NCI-H526 (cell line): ENCODE measurements at regions not wholly inside any gene's neighbourhood (a gene's known extent, or its start where the extent isn't known, plus 50 kb on each side); places are given as distances from the start of the nearest gene placed in this dataset.

Experiments used
- DNase-seq, 2 experiments: peaks; one replicate each; lab custom pipeline; 2025; lab: John Stamatoyannopoulos, UW

DNA sequence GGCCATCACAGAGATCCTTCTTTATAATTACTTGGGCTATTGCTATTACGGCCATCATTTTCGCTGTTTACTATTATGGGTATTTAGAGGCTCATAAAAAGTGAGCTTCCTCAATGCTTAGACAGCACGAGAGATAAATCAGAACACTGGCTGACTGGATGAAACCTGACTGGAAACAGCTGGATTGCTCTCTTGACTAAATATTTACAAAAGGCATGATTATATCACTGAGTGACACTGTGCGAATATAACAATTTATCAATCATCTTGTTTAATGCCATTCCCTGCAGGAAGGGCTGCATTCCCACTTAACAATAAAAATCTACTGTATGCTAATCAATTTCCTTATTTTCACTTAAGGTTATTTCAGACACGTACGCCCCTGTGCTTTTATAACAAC is 260.1 kb upstream of the ARID1B start:
- no peak for DNase-seq

GRCh38 chr6:156515242-156515641 is 261.9 kb upstream of the ARID1B start:
- DNase-seq: no peak

DNA sequence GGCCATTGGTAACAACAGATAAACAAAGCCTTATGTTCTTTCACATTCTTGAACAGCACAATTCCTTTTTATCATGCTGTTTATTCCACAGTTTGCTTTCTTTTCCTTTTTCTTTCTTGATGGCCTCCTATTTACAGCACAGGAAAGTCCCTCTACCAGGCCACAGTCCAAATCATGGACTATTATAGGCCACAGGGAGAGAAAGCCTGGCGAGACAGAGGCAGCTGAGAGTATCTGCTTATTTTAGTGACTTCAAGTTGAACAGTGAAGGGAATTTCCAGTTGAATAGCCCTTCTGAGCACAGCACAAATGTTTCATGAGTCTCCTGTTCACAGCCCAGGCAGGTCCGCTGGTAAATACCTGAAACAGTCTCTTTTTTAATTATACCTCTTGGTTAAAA is 263.7 kb upstream of the ARID1B start:
- no peak for DNase-seq

- DNase-seq: no peak
Measured at GRCh38 chr6:156511570-156511969, 265.6 kb upstream of the ARID1B start.

GRCh38 chr6:156511051-156511450 is 266.1 kb upstream of the ARID1B start:
- no peak for DNase-seq

- DNase-seq: no peak
Measured at GRCh38 chr6:156510242-156510641, 266.9 kb upstream of the ARID1B start.

DNA sequence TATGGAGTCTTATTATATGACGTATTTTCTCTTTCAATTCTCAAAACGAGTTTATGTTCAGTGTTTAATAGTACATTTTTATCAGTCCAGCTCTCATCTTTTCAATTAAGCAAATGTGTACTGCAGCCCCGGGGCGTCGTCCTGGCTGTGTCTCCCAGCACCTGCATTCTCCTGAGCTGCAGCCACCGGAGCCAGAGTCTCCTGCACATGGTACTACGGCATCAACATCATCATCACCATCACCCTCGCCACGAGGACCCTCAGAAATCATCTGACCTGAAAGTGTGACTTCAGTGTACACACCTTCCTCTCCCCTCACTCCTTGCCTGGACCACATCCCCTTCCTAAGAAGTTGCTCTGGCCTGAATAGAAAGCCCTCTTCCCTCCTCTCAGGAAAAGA is 267.7 kb upstream of the ARID1B start:
- DNase-seq: peak in 1 of 2 experiments; percentile 4

GRCh38 chr6:156508923-156509322 is 268.3 kb upstream of the ARID1B start:
- DNase-seq: no peak

DNA sequence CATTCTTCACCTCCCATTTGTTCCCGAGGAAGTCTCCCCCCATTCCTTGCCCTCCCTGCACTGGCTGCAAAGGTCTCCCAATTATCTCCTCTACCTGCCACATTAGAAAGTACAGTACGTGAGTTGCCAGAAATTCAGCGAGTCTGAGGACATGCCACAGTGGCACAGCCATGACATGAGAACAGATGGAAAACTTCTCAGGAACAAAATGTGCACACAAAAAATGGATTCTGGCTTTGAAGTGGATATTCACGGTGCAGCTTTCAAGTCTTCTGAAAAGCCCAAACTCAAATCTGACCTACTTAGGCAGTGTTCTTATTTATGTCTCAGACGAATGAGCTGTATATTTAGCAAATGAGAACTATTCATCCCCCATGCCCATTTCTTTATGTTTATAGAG is 269.1 kb upstream of the ARID1B start:
- DNase-seq: no peak

DNA sequence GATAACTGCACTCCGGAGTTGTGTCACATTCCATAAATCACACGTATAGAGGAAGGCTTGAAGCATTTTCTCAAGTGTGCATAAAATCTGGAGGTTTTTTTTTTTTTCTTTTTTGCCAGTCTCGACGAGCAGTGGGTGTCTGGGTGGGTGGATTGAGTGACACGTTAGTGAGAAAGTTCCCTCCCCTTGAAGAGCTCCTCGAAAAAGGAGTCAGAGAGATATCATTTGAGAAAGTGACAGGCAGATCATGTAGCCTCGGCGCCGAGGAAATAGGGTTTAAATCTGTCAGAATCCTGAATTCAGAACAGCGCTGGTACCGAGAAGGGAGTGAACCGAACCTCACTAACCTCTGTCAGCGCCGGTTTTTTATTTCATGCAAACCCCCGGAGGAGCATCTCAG is 269.5 kb upstream of the ARID1B start:
- no peak for DNase-seq

GRCh38 chr6:156507106-156507505 is 270.1 kb upstream of the ARID1B start:
- no peak for DNase-seq

DNA sequence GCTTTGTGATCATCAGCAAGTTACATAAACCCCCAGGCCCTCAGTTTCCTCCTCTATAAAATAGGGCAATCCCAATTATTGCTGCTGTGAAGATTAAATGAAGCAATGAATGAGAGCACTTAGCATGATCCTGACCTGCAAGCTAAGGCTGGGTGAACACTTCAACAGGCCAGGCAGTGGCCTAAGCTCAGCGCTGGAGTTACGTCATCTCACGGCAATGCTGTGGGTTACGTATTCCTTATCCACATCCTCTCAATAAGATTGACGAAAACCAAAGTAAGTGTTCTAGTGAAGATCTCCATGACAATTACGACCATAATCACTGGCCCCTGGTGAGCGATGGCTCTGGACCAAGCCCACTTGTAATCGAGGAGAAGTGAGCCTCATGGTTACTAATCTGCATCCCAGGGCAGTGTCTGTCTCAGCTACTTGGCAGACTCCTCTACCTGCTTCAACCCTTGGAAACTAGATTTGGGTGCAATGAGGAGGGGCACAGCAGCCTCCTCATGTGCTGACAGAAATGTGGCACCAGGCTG is 274.1 kb upstream of the ARID1B start:
- DNase-seq: no peak

GRCh38 chr6:156497618-156498017 is 279.6 kb upstream of the ARID1B start:
- DNase-seq: no peak

- DNase-seq: no peak
Measured at GRCh38 chr6:156487877-156488276, 289.3 kb upstream of the ARID1B start.

GRCh38 chr6:156485150-156485549 is 292.0 kb upstream of the ARID1B start:
- DNase-seq: no peak

DNA sequence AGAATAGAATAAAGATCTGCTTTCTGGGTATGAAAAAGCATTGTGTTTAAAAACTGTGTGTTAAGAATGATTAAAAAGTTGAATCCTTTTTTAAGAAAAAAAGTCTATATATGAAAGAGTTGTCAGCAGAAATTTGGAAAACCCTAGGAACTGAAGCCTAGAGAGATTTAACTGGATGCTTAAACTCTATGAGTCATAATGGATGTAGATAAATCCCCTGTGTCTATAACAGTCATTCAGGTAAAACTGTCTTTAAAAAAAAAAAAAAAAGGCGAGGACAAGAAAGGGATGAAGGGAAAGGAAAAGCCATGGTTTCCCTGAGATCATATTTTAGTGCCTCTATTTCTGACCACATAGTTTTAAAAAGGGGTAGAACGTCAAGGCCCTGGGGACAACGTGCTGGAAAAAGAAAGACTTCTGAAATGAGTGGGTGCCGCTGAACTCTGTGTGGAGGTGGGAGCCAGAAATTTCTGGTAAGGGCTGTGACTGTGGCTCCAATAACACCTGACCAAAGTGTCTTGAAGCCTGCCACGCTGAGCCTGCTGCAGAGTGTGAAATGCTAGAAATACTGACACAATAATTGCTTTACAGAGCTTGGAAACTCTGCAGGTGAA is 302.6 kb upstream of the ARID1B start:
- DNase-seq: no peak

- no peak for DNase-seq
Measured at GRCh38 chr6:156471000-156471399, 306.2 kb upstream of the ARID1B start.

DNA sequence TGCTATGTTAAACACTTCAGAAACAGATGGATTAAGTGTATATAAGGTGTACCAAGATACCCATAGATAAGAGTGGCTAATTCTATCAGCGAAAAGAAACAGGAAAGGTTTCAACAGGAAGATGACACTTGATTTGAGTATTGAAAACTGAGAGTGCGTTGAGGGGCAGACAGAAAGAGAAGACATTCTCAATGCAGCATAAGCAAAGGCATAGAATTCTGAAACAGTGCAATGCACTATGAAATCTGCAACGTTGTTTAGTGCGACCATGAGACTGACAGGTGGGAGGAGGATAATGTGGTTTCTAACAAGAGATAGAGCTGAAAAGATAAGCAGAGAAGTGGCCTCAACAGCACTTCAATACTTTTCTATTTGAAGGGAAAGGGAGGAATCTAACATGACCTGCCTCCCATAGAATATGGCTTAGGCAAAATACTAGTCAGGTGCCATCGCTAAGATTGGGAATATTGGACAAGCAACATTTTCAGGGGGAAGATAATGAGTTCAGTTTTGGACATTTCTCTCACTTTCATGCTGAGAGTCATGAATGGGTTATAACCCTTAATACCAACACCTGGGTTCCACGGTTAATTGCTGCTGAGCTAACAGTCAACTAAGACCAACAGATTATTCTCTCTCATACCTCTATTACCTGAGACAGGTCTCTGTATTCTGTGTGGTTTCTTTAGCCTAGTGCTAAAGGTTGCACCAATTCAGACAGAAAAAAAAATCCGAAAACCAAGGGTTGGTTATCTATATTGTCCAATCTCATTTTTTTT is 312.9 kb upstream of the ARID1B start:
- DNase-seq: no peak

GRCh38 chr6:156461647-156462046 is 315.5 kb upstream of the ARID1B start:
- no peak for DNase-seq

DNA sequence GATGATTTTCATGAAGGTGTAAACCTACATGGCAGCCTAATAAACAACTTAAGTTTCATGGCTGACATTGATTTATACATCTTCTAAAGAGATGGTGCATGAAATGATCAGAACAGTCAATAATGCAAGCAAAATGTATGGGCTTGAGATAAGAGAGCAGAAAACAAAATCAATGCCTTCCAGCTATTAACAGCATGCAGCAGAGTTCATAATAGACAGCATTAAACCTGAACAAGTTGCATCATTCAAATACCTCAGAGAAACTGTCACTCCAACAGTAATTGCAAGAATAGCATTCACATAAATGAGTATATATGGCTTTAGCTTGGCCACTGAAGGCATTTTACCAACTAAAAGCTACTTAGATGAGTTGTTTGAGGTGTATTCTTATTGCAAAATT is 319.6 kb upstream of the ARID1B start:
- no peak for DNase-seq

DNA sequence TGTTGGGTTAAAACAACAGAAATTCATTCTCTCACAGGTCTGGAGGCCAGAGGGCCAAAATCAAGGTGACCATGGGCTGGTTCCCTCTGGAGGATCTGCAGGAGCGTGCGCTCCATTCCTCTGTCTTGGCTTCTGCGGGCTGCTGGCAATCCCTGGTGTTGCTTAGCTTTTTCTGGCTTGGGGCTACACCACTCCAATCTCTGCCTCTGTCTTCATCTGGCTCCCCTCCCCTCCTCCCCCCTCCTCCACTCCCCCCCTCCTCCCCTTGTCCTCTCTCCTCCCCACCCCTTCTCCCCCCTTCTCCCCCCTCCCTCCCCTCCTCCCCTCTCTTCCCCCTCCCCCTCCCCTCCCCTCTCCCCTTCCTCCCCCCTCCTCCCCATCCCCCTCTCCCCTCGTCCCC is 321.3 kb upstream of the ARID1B start:
- no peak for DNase-seq

DNA sequence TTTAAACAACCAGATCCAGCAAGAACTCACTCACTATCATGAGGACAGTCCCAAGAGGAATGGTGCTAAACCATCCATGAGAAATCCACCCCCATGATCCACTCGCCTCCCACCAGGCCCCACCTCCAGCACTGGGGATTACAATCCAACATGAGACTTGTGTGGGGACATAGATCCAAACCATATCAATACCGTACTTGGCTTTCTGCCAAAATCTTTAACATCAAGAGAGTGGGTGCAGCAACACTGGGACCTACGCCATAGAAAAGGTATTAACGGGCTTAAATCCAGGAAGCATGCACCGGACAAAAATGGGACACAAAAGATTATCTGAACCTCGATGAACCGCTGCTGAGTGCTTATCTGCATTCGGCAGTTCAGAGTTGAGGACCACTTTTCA is 322.3 kb upstream of the ARID1B start:
- no peak for DNase-seq

GRCh38 chr6:156451726-156452125 is 325.5 kb upstream of the ARID1B start:
- DNase-seq: no peak

GRCh38 chr6:156451088-156451487 is 326.1 kb upstream of the ARID1B start:
- no peak for DNase-seq
